GM23338 (cell line): ENCODE measurements at regions not wholly inside any gene's neighbourhood (a gene's known extent, or its start where the extent isn't known, plus 50 kb on each side); places are given as distances from the start of the nearest gene placed in this dataset.

Experiments
- CREB1 ChIP-seq: fragments of 250-450 bp; sonication (Bioruptor Pico); IDR thresholded peaks from 2 replicates; pipeline ENCODE4 v1.5.0; 2020; ENCODE audit warnings: low read depth, mild to moderate bottlenecking, moderate library complexity
- EZH2 ChIP-seq: fragments of 200-600 bp; sonication (generic); IDR thresholded peaks from one replicate; pipeline ENCODE4 v1.8.0; 2017; ENCODE audit warnings: antibody characterized with exemption, mild to moderate bottlenecking, low read depth; ENCODE audit not compliant: unreplicated experiment
- EZH2phosphoT487 ChIP-seq: fragments of 200-600 bp; sonication (generic); IDR thresholded peaks from one replicate; pipeline ENCODE4 v1.8.1; 2018; ENCODE audit warnings: antibody characterized with exemption; ENCODE audit not compliant: unreplicated experiment
- JUNB ChIP-seq: IDR thresholded peaks from one replicate; pipeline ENCODE4 v1.6.1; 2016; ENCODE audit warnings: antibody characterized with exemption; ENCODE audit not compliant: unreplicated experiment
- POLR2AphosphoS5 ChIP-seq: IDR thresholded peaks from 2 replicates; pipeline ENCODE4 v1.6.1; 2016; ENCODE audit warnings: antibody characterized with exemption, low read depth
- STAT1 ChIP-seq: IDR thresholded peaks from one replicate; pipeline ENCODE4 v1.6.1; 2016; ENCODE audit warnings: antibody characterized with exemption; ENCODE audit not compliant: unreplicated experiment
- TF ChIP-seq, protein P1 (sequence below), 2 experiments: fragments of 200-600 bp in 1 of 2; sonication (generic) in 1 of 2; conservative IDR thresholded peaks; 2 replicates each; pipeline versions ENCODE4 v1.5.1 to v1.6.1; 2016 to 2017; ENCODE audit warnings: antibody characterized with exemption in 2 of 2, low read depth in 2 of 2, mild to moderate bottlenecking in 2 of 2, moderate library complexity in 1 of 2
- TF ChIP-seq, protein P2 (sequence below): IDR thresholded peaks from one replicate; pipeline ENCODE4 v1.6.1; 2018; ENCODE audit warnings: antibody characterized with exemption; ENCODE audit not compliant: unreplicated experiment

DNA sequence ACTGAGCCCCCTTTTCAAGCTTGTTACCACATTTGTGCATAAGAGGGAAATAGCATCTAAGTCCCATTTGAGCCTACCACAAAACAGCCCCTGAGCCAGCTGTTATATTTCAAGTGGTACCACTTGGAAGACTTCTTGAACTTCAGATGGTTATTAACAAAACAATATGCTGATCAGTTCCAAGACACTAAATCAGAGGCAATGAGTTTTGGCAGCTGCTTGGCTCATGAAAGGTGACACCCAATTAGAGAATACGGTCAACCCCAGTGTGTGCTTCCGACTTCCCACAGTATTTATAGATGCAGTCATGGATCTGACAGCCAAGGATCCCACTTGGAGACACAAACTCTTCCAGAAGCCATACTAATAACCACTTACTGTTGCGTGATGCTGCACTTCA, 469.6 kb upstream of the PPP2R3A start:
- TF ChIP-seq EZH2phosphoT487 (no peak), EZH2 (no peak), STAT1 (no peak), POLR2AphosphoS5 (no peak), CREB1 (no peak), JUNB (no peak)
- TF ChIP-seq, protein P1, sequence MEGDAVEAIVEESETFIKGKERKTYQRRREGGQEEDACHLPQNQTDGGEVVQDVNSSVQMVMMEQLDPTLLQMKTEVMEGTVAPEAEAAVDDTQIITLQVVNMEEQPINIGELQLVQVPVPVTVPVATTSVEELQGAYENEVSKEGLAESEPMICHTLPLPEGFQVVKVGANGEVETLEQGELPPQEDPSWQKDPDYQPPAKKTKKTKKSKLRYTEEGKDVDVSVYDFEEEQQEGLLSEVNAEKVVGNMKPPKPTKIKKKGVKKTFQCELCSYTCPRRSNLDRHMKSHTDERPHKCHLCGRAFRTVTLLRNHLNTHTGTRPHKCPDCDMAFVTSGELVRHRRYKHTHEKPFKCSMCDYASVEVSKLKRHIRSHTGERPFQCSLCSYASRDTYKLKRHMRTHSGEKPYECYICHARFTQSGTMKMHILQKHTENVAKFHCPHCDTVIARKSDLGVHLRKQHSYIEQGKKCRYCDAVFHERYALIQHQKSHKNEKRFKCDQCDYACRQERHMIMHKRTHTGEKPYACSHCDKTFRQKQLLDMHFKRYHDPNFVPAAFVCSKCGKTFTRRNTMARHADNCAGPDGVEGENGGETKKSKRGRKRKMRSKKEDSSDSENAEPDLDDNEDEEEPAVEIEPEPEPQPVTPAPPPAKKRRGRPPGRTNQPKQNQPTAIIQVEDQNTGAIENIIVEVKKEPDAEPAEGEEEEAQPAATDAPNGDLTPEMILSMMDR (conservative IDR thresholded peaks at IDR 0.05; ENCODE audit: low read depth in 2 of 2) = no peak
- TF ChIP-seq, protein P2, sequence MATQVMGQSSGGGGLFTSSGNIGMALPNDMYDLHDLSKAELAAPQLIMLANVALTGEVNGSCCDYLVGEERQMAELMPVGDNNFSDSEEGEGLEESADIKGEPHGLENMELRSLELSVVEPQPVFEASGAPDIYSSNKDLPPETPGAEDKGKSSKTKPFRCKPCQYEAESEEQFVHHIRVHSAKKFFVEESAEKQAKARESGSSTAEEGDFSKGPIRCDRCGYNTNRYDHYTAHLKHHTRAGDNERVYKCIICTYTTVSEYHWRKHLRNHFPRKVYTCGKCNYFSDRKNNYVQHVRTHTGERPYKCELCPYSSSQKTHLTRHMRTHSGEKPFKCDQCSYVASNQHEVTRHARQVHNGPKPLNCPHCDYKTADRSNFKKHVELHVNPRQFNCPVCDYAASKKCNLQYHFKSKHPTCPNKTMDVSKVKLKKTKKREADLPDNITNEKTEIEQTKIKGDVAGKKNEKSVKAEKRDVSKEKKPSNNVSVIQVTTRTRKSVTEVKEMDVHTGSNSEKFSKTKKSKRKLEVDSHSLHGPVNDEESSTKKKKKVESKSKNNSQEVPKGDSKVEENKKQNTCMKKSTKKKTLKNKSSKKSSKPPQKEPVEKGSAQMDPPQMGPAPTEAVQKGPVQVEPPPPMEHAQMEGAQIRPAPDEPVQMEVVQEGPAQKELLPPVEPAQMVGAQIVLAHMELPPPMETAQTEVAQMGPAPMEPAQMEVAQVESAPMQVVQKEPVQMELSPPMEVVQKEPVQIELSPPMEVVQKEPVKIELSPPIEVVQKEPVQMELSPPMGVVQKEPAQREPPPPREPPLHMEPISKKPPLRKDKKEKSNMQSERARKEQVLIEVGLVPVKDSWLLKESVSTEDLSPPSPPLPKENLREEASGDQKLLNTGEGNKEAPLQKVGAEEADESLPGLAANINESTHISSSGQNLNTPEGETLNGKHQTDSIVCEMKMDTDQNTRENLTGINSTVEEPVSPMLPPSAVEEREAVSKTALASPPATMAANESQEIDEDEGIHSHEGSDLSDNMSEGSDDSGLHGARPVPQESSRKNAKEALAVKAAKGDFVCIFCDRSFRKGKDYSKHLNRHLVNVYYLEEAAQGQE = no peak
